SK-N-SH (cell line): ENCODE measurements at regions not wholly inside any gene's neighbourhood (a gene's known extent, or its start where the extent isn't known, plus 50 kb on each side); places are given as distances from the start of the nearest gene placed in this dataset.

Source experiments
- CTCF ChIA-PET: fragments of 300-600, 350-600 bp; formaldehyde crosslinking; extraction: SDS; loops from one replicate; lab custom pipeline; 2021; lab: Yijun Ruan, JAX
- POLR2A ChIA-PET: fragments of 350-600 bp; sonication (Branson Sonifier 250); formaldehyde crosslinking; extraction: SDS; loops from one replicate; lab custom pipeline; 2020; ENCODE audit warnings: antibody characterized with exemption, inconsistent platforms; lab: Yijun Ruan, JAX
- DNase-seq: peaks from one replicate; pipeline ENCODE4 v3.0.0; 2012
- H2AFZ ChIP-seq: fragments of 200-600 bp; sonication (generic); 2 replicates; pipeline ENCODE4 v1.8.1; 2016; ENCODE audit warnings: antibody characterized with exemption, mild to moderate bottlenecking, low read depth
- H3F3A ChIP-seq: fragments of 200-600 bp; sonication (generic); replicated peaks from 2 replicates; pipeline ENCODE3; 2016; ENCODE audit warnings: antibody characterized with exemption, mild to moderate bottlenecking; ENCODE audit not compliant: insufficient read depth
- H3K27ac ChIP-seq, 2 experiments: fragments of 200-500 bp in 1 of 2; fragments of 200-600 bp in 1 of 2; sonication (Bioruptor generic) in 1 of 2; sonication (generic), shearing (Covaris generic) in 1 of 2; 2 replicates each; pipeline versions ENCODE4 v1.5.1 to v1.6.1; 2014 to 2016; ENCODE audit warnings: low read depth in 2 of 2, inconsistent platforms in 1 of 2, low read length in 1 of 2, mild to moderate bottlenecking in 1 of 2, mixed read lengths in 1 of 2
- H3K27me3 ChIP-seq: fragments of 200-600 bp; sonication (generic), shearing (Covaris generic); 2 replicates; pipeline ENCODE4 v1.6.1; 2016; ENCODE audit warnings: mixed run types; ENCODE audit not compliant: insufficient read depth
- H3K36me3 ChIP-seq, 2 experiments: fragments of 200-500 bp in 1 of 2; fragments of 200-600 bp in 1 of 2; sonication (Bioruptor generic) in 1 of 2; sonication (generic) in 1 of 2; replicated peaks in 1 of 2; 2 replicates each; pipeline versions ENCODE3 to v1.5.1; 2014 to 2016; ENCODE audit warnings: low read length in 1 of 2, mild to moderate bottlenecking in 1 of 2; ENCODE audit not compliant: insufficient read depth in 2 of 2, control insufficient read depth in 1 of 2
- H3K4me1 ChIP-seq, 2 experiments: fragments of 200-500 bp in 1 of 2; fragments of 200-600 bp in 1 of 2; sonication (Bioruptor generic) in 1 of 2; sonication (generic), shearing (Covaris generic) in 1 of 2; 2 replicates each; pipeline versions ENCODE4 v1.5.1 to v1.6.1; 2014 to 2016; ENCODE audit warnings: low read depth in 1 of 2, low read length in 1 of 2, mixed run types in 1 of 2; ENCODE audit not compliant: insufficient read depth in 2 of 2, control insufficient read depth in 1 of 2
- H3K4me2 ChIP-seq: fragments of 200-600 bp; sonication (generic), shearing (Covaris generic); 2 replicates; pipeline ENCODE4 v1.6.1; 2017; ENCODE audit warnings: mixed run types
- H3K4me3 ChIP-seq, 2 experiments: fragments of 200-500 bp in 1 of 2; fragments of 200-600 bp in 1 of 2; sonication (Bioruptor generic) in 1 of 2; sonication (generic), shearing (Covaris generic) in 1 of 2; 2 replicates each; pipeline versions ENCODE4 v1.5.1 to v1.8.1; 2014 to 2016; ENCODE audit warnings: low read depth in 2 of 2, inconsistent platforms in 1 of 2, low read length in 1 of 2, mild to moderate bottlenecking in 1 of 2, mixed read lengths in 1 of 2, moderate library complexity in 1 of 2
- H3K79me2 ChIP-seq: fragments of 200-600 bp; sonication (generic); 2 replicates; pipeline ENCODE4 v1.8.1; 2017; ENCODE audit warnings: mild to moderate bottlenecking; ENCODE audit not compliant: insufficient read depth
- H3K9ac ChIP-seq: fragments of 200-600 bp; sonication (generic); 2 replicates; pipeline ENCODE4 v1.6.1; 2017; ENCODE audit warnings: mixed run types
- H3K9me2 ChIP-seq: fragments of 200-600 bp; sonication (generic); 2 replicates; pipeline ENCODE4 v1.6.1; 2017; ENCODE audit warnings: mixed run types
- H3K9me3 ChIP-seq: fragments of 200-600 bp; sonication (generic); 2 replicates; pipeline ENCODE4 v1.6.1; 2017; ENCODE audit warnings: mixed run types, mild to moderate bottlenecking, moderate library complexity
- H4K20me1 ChIP-seq: fragments of 200-600 bp; sonication (generic); 2 replicates; pipeline ENCODE4 v1.6.1; 2017; ENCODE audit warnings: mild to moderate bottlenecking, mixed run types; ENCODE audit not compliant: insufficient read depth
- EP300 ChIP-seq, 2 experiments: IDR thresholded peaks; 2 replicates each; pipeline versions ENCODE4 v1.4.0 to v1.6.1; 2012; ENCODE audit warnings: borderline replicate concordance in 1 of 2, low read depth in 1 of 2, low read length in 1 of 2
- EZH2phosphoT487 ChIP-seq: fragments of 200-600 bp; sonication (generic); IDR thresholded peaks from 2 replicates; pipeline ENCODE4 v1.6.1; 2017; ENCODE audit warnings: low read depth, mixed run types, mild to moderate bottlenecking, antibody characterized with exemption, moderate library complexity, borderline replicate concordance
- FOSL2 ChIP-seq: IDR thresholded peaks from 2 replicates; pipeline ENCODE4 v1.4.0; 2012; ENCODE audit warnings: low read depth, mild to moderate bottlenecking, moderate library complexity, borderline replicate concordance
- FOXM1 ChIP-seq: IDR thresholded peaks from 2 replicates; pipeline ENCODE4 v1.4.0; 2012; ENCODE audit warnings: low read depth, mild to moderate bottlenecking
- GABPA ChIP-seq: IDR thresholded peaks from 2 replicates; pipeline ENCODE4 v1.4.0; 2012; ENCODE audit warnings: low read depth, mild to moderate bottlenecking
- IRF3 ChIP-seq: fragments of 150-350 bp; IDR thresholded peaks from 2 replicates; pipeline ENCODE4 v1.6.1; 2016; ENCODE audit warnings: mild to moderate bottlenecking, low read depth, low read length
- JUND ChIP-seq: IDR thresholded peaks from 2 replicates; pipeline ENCODE4 v1.4.0; 2012
- MAX ChIP-seq: IDR thresholded peaks from 2 replicates; pipeline ENCODE4 v1.4.0; 2012; ENCODE audit warnings: low read depth
- MXI1 ChIP-seq: IDR thresholded peaks from 2 replicates; pipeline ENCODE4 v1.6.1; 2012; ENCODE audit warnings: mild to moderate bottlenecking, low read depth, low read length, improper control_type of control experiment
- POLR2AphosphoS5 ChIP-seq: IDR thresholded peaks from 2 replicates; pipeline ENCODE4 v1.6.1; 2012; ENCODE audit warnings: low read depth, low read length
- RCOR1 ChIP-seq: fragments of 150-350 bp; IDR thresholded peaks from 2 replicates; pipeline ENCODE4 v1.6.1; 2017; ENCODE audit warnings: antibody characterized with exemption, low read length
- RFX5 ChIP-seq: IDR thresholded peaks from 2 replicates; pipeline ENCODE4 v1.6.1; 2012; ENCODE audit warnings: mild to moderate bottlenecking, improper control_type of control experiment, low read length
- RXRA ChIP-seq: IDR thresholded peaks from 2 replicates; pipeline ENCODE4 v1.4.0; 2012; ENCODE audit warnings: low read depth, mild to moderate bottlenecking, borderline replicate concordance
- SIN3A ChIP-seq: IDR thresholded peaks from 2 replicates; pipeline ENCODE4 v1.6.1; 2012; ENCODE audit warnings: low read depth, mild to moderate bottlenecking, low read length, moderate library complexity, borderline replicate concordance
- SMC3 ChIP-seq: IDR thresholded peaks from 2 replicates; pipeline ENCODE4 v1.6.1; 2012; ENCODE audit warnings: low read depth, low read length, improper control_type of control experiment
- TAF1 ChIP-seq: IDR thresholded peaks from 2 replicates; pipeline ENCODE4 v1.6.1; 2012; ENCODE audit warnings: low read depth, mild to moderate bottlenecking, low read length, moderate library complexity, borderline replicate concordance
- TEAD4 ChIP-seq: IDR thresholded peaks from 2 replicates; pipeline ENCODE4 v1.4.0; 2012; ENCODE audit warnings: mild to moderate bottlenecking, borderline replicate concordance; ENCODE audit not compliant: insufficient read depth
- WGBS: methylation state at CpG from one replicate; pipeline ENCODE4 v1.1.6; 2017; ENCODE audit warnings: low lambda C conversion rate; 5-methylcytosine and 5-hydroxymethylcytosine counted together
- TF ChIP-seq, protein P1 (sequence below): fragments of 200-600 bp; sonication (generic); IDR thresholded peaks from 2 replicates; pipeline ENCODE4 v1.6.1; 2017; ENCODE audit warnings: antibody characterized with exemption, mild to moderate bottlenecking, moderate library complexity
- TF ChIP-seq, protein P2 (sequence below): IDR thresholded peaks from 2 replicates; pipeline ENCODE4; 2012
- TF ChIP-seq, protein P3 (sequence below): IDR thresholded peaks from 2 replicates; pipeline ENCODE4 v1.4.0; 2012; ENCODE audit warnings: low read depth, borderline replicate concordance

DNA sequence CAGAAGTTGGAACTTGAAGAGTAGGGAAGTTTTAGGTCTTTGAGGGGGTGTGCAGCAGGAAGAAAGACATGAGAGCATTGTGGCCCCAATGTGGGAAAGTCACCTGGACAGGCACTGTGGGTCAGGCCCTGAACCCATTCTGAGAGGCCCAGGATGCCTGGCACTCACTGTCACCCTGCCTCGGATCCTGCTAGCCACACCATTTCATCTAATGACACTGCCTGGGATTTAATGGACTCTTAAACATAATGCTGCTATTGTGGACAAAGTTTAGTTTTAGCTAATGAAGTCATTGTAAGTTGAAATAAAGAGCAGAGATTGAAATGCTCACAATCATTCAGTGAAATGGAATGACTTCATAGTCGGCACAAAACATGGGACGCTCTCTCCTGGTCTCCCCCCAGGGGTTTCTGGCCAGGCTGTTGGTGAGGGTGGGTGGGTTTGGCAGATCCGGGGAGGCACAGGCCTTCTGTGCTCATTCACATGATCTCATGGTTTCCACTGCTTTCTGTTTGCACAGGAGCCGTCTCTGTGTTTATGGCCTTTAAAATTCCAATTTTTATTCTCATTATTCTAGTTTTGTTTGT, 141.8 kb upstream of the KLHL29 start:
- no peaks in the 10 kb centered on the region; a peak in 1 of 4 replicates for H3K4me1 ChIP-seq
- no peaks in the 10 kb centered on the region for H3K27me3 ChIP-seq
- H3K4me2 ChIP-seq, result no peak overlapping the region
- no peaks in the 10 kb centered on the region for H3K9me2 ChIP-seq
- WGBS, result 39% methylated on average over 5 of the region's 5 CpGs
- no peak overlapping the region for H3K27ac ChIP-seq
- DNase-seq, result no peak
- no peak overlapping the region for H3K9ac ChIP-seq
- H2AFZ ChIP-seq, result no peak overlapping the region
- no peaks in the 10 kb centered on the region for H3K36me3 ChIP-seq
- H3K9me3 ChIP-seq, result no peaks in the 10 kb centered on the region
- no peak overlapping the region for H3K4me3 ChIP-seq
- ChIA-PET POLR2A (no interaction called here), CTCF (interaction anchor here (1.1 to 1.9 kb wide), 2 partner anchors 23 to 44 kb away, joined by 4 to 5 read pairs; no protein-coding TSS in a partner anchor)
- TF ChIP-seq RFX5 (no peak), IRF3 (no peak), POLR2AphosphoS5 (no peak), TEAD4 (no peak), EZH2phosphoT487 (no peak), SMC3 (no peak), TAF1 (no peak), RCOR1 (no peak)
- TF ChIP-seq, protein P1, sequence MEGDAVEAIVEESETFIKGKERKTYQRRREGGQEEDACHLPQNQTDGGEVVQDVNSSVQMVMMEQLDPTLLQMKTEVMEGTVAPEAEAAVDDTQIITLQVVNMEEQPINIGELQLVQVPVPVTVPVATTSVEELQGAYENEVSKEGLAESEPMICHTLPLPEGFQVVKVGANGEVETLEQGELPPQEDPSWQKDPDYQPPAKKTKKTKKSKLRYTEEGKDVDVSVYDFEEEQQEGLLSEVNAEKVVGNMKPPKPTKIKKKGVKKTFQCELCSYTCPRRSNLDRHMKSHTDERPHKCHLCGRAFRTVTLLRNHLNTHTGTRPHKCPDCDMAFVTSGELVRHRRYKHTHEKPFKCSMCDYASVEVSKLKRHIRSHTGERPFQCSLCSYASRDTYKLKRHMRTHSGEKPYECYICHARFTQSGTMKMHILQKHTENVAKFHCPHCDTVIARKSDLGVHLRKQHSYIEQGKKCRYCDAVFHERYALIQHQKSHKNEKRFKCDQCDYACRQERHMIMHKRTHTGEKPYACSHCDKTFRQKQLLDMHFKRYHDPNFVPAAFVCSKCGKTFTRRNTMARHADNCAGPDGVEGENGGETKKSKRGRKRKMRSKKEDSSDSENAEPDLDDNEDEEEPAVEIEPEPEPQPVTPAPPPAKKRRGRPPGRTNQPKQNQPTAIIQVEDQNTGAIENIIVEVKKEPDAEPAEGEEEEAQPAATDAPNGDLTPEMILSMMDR, result no peak
- no peaks in the 10 kb centered on the region for H3K79me2 ChIP-seq
- H3F3A ChIP-seq, result no peaks in the 10 kb centered on the region
- H4K20me1 ChIP-seq, result no peaks in the 10 kb centered on the region

DNA sequence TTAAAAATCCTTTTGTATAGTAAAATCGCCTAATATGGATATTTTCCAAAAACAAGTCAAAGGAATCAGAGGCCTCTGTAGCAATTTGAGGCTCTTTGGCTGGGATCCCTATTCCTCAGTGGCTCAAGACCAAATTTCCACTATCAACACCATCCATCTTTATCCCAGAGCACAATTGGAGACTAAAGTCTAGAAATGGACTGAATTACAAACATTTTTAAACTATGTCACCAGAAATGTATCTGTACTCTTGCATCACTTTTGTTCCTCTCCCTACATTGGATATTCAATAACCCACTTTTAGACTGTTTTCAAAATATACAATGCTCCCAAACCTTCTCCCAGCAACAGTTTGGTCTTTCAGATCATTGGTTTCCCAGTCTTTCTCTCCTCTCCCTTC, 140.4 kb upstream of the KLHL29 start:
- Histone ChIP-seq H3K36me3 (no peaks in the 10 kb centered on the region), H3K9me3 (no peaks in the 10 kb centered on the region), H3K27ac (no peak overlapping the region), H3K4me2 (no peak overlapping the region), H4K20me1 (no peaks in the 10 kb centered on the region), H3F3A (no peaks in the 10 kb centered on the region), H2AFZ (no peak overlapping the region), H3K9me2 (no peaks in the 10 kb centered on the region), H3K27me3 (no peaks in the 10 kb centered on the region), H3K9ac (no peak overlapping the region), H3K4me3 (no peak overlapping the region), H3K79me2 (no peaks in the 10 kb centered on the region), H3K4me1 (no peaks in the 10 kb centered on the region; a peak in 1 of 4 replicates)
- CTCF ChIA-PET, result interaction anchor here (0.8 to 1.9 kb wide), 5 partner anchors 10 to 889 kb away, joined by 3 to 6 read pairs (median 4); no protein-coding TSS in a partner anchor
- no peak for DNase-seq
- 13% methylated on average over 1 of the region's 1 CpG for WGBS
- POLR2A ChIA-PET, result no interaction called here
- TF ChIP-seq, protein P2, sequence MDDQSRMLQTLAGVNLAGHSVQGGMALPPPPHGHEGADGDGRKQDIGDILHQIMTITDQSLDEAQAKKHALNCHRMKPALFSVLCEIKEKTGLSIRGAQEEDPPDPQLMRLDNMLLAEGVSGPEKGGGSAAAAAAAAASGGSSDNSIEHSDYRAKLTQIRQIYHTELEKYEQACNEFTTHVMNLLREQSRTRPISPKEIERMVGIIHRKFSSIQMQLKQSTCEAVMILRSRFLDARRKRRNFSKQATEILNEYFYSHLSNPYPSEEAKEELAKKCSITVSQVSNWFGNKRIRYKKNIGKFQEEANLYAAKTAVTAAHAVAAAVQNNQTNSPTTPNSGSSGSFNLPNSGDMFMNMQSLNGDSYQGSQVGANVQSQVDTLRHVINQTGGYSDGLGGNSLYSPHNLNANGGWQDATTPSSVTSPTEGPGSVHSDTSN, result no peak
- TF ChIP-seq GABPA, result no peak
- TF ChIP-seq, protein P3, sequence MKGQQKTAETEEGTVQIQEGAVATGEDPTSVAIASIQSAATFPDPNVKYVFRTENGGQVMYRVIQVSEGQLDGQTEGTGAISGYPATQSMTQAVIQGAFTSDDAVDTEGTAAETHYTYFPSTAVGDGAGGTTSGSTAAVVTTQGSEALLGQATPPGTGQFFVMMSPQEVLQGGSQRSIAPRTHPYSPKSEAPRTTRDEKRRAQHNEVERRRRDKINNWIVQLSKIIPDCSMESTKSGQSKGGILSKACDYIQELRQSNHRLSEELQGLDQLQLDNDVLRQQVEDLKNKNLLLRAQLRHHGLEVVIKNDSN, result no peak
- no peak for TF ChIP-seq SIN3A
- TF ChIP-seq SMC3, result no peak
- no peak for TF ChIP-seq EP300 (IDR thresholded peaks at IDR 0.05; ENCODE audit: borderline replicate concordance in 1 of 2, low read depth in 1 of 2, low read length in 1 of 2)
- no peak for TF ChIP-seq FOSL2
- TF ChIP-seq MAX, result no peak
- no peak for TF ChIP-seq RXRA
- no peak for TF ChIP-seq TEAD4
- no peak for TF ChIP-seq MXI1
- TF ChIP-seq JUND, result no peak
- TF ChIP-seq, protein P1, result no peak
- no peak for TF ChIP-seq FOXM1
- TF ChIP-seq RFX5, result no peak
